ENCODE measurements at regions not wholly inside any gene's neighbourhood (a gene's known extent, or its start where the extent isn't known, plus 50 kb on each side); places are given as distances from the start of the nearest gene placed in this dataset.

- TF ChIP-seq ATF2 (CRISPR knock-in tag; IDR thresholded peaks at IDR 0.05) (no peak), PRDM15 (CRISPR knock-in tag; IDR thresholded peaks at IDR 0.05) (no peak), ZFP36L2 (CRISPR knock-in tag; IDR thresholded peaks at IDR 0.05) (no peak), ZBTB38 (CRISPR knock-in tag; IDR thresholded peaks at IDR 0.05) (no peak), ZFP36 (IDR thresholded peaks at IDR 0.05; ENCODE audit: borderline replicate concordance, low read depth, low read length, partially characterized antibody) (no peak), MBNL3 (CRISPR knock-in tag; conservative IDR thresholded peaks at IDR 0.05) (no peak), TCF7L2 (IDR thresholded peaks at IDR 0.05; ENCODE audit: low read depth, low read length) (no peak)
Observed at GRCh38 chr11:80144897-80145594, 704.2 kb upstream of the TENM4 start (continued).

- no peak for ATAC-seq
- H3K36me3 ChIP-seq (replicated peaks in 1 of 2; ENCODE audit: control insufficient read depth in 1 of 2, insufficient read depth in 2 of 2, low read length in 2 of 2) = no peaks in the 10 kb centered on the region
- no TSS peak for BruUV-seq (replicated peaks)
- H4K20me1 ChIP-seq (ENCODE audit: insufficient read depth, low read length) = no peaks in the 10 kb centered on the region
- no peak for DNase-seq (ENCODE audit: low spot score)
- intact Hi-C loops (cut with micrococcal nuclease; ENCODE audit: unreplicated experiment) = no loop called here
- H3K27me3 ChIP-seq (ENCODE audit: control insufficient read depth in 1 of 2, insufficient read depth in 2 of 2, low read length in 2 of 2) = no peaks in the 10 kb centered on the region
- no peak overlapping the region for H3K4me3 ChIP-seq (replicated peaks in 1 of 3; ENCODE audit: insufficient read depth in 1 of 3, low read depth in 2 of 3, low read length in 3 of 3)
- POLR2A ChIA-PET = no interaction called here
- WGBS (ENCODE audit: low lambda C conversion rate) = 43% methylated on average over 3 of the region's 3 CpGs
- no peaks in the 10 kb centered on the region for H3K79me2 ChIP-seq (ENCODE audit: insufficient read depth, low read length)
- H3K9me3 ChIP-seq (ENCODE audit: low read length) = no peaks in the 10 kb centered on the region
- H3K9ac ChIP-seq (ENCODE audit: insufficient read depth, low read depth, low read length) = no peak overlapping the region
- H2AFZ ChIP-seq (ENCODE audit: low read length) = no peak overlapping the region
- in situ Hi-C loops (cut with HindIII; ENCODE audit: extremely low pct_ligation_motif_present, low pct_unique_long_range_greater_than_20kb) = no loop called here
- H3K4me1 ChIP-seq (ENCODE audit: insufficient read depth, low read length) = no peaks in the 10 kb centered on the region
- H3K27ac ChIP-seq (ENCODE audit: extremely low read length, insufficient read depth, low read length) = no peak overlapping the region
- no peak for FAIRE-seq
- no peak overlapping the region for H3K4me2 ChIP-seq (ENCODE audit: low read depth, low read length)
- CTCF ChIA-PET (ENCODE audit: low intra/inter-chr PET ratio, low total read pairs) = no interaction called here
- TF ChIP-seq ZC3H4 (CRISPR knock-in tag; IDR thresholded peaks at IDR 0.05; ENCODE audit: borderline replicate concordance) = no peak
- TF ChIP-seq RNF219 (CRISPR knock-in tag; IDR thresholded peaks at IDR 0.05) = no peak
- TF ChIP-seq JDP2 (CRISPR knock-in tag; IDR thresholded peaks at IDR 0.05; ENCODE audit: borderline replicate concordance) = no peak
- TF ChIP-seq KDM1A (CRISPR knock-in tag; IDR thresholded peaks at IDR 0.05) = no peak
- TF ChIP-seq MIER3 (CRISPR knock-in tag; IDR thresholded peaks at IDR 0.05; ENCODE audit: borderline replicate concordance) = no peak
- TF ChIP-seq ZNF563 (CRISPR knock-in tag; IDR thresholded peaks at IDR 0.05) = no peak
- TF ChIP-seq KLF6 (CRISPR knock-in tag; IDR thresholded peaks at IDR 0.05) = no peak
- TF ChIP-seq SNRNP70 (IDR thresholded peaks at IDR 0.05; ENCODE audit: low read depth, low read length) = no peak
- TF ChIP-seq ZNF619 (CRISPR knock-in tag; IDR thresholded peaks at IDR 0.05) = no peak
- TF ChIP-seq PHF5A (CRISPR knock-in tag; IDR thresholded peaks at IDR 0.05; ENCODE audit: low read depth, unreplicated experiment) = no peak
- no peak for TF ChIP-seq TAF15 (IDR thresholded peaks at IDR 0.05; ENCODE audit: low read depth, low read length, poor library complexity, severe bottlenecking)
Observed at GRCh38 chr11:80136991-80137390, 696.2 kb upstream of the TENM4 start.
